HG03159 (cell line): ENCODE measurements at regions not wholly inside any gene's neighbourhood (a gene's known extent, or its start where the extent isn't known, plus 50 kb on each side); places are given as distances from the start of the nearest gene placed in this dataset.

Source experiments
- ATAC-seq: cut with Tn5 transposase; IDR thresholded peaks from one replicate; pipeline ENCODE4 v1.9.1; 2021; ENCODE audit warnings: mild to moderate bottlenecking, moderate library complexity; ENCODE audit not compliant: unreplicated experiment

DNA sequence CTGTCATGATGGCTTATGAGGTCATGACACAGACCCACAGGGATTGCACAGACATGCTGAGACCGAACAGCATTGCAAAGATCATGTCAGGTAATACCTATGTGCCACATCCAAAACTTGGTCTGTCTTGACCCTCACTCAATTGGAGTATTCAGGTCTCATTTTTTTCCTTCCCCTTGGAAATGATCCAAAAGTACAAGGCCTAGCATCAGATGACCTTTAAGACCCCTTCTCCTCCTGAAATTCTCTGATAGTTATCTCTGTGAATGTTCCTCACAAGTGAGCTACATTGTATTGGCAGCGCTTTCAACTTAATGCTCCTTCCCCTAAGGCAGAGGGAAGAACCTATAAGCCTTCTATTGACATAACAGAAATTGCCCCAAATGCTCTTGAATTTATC, 507.4 kb upstream of the JARID2 start:
- no peak for ATAC-seq

DNA sequence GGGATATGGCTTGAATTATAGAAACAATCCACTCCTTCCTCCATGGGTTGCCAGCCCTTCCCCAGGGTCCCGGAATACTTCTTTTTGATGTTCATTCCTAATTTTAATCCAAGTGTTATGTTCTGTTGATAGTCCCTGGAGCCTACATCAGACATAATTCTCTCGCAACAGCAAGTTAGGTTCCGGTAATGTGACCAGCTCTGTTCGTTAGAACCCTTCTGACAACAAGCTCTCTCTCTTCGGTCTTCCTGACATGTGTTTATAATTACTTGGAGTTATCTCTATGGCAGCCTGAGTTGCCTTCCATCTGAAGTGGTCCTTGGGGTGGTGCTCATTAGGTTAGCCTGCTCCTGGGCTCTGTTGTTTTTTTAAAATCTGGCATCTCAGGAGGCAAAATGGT, 506.9 kb upstream of the JARID2 start:
- no peak for ATAC-seq

DNA sequence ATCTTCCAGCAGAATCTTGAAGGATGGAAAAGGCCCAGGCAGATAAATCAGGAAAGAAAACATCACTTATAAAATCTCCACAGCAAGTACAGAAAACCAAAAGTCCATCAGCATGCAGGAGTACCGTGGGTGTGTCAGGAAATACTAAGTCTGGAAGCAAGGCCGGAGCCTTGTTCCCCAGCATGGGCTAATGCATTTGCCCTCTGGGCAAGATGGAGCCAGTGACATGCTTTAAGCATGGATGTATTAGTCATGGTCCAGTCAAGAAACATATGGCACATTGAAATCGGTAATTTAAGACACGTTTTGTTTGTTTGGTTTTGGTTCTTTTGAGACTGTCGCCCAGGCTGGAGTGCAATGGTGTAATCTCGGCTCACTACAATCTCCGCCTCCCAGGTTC, 506.0 kb upstream of the JARID2 start:
- no peak for ATAC-seq

DNA sequence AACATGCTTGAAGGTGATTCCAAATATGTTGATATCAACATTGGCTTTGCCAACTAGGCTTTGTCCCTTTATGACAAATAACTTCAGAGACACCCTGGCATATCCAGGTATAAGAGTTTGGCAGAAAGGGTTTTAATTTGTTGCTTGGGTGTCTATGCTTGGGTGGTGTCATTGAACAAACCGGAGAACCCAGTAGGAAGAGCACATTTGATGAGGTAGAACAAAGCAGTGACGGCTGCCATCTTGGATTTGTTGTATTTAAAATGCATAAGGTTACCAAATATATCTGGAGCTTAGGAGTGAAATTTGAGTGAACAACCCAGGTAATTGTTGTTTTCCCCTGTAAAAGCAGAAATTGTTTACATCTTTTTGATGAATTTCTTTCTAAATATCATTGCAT, 503.7 kb upstream of the JARID2 start:
- no peak for ATAC-seq

DNA sequence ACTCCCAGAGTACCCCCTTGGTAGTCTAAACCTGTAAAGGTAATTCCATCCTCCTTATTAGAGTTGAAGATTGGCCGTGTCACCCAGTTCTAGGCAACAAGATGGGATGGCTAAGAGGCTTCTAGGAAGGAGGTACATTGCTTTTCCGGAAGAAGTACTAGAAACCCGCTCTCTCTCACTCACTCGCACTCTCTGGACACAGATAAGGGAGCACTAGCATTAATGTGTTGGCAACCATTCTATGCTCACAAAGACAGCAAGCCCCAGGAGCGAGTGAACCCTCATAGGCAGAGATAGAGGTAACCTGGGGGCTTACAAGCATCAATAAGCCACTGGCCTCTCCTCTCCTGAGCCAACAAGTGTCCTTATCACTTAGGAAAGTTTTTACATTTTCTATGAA, 503.2 kb upstream of the JARID2 start:
- no peak for ATAC-seq

DNA sequence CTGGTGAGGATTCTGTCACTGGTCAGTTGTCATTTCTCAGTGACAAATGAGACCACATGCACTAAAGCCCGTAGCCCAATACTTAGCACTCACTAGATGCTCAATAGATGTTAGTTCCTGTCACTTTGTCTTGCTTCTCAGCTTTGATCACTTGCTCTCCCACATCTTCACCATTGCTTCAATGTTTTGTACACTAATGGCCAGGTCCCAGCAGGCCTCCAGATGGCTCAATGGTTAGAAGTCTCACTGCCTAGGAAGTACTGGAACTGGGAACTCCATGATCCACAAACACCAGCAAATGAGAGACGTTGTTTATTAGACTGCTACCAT, 502.8 kb upstream of the JARID2 start:
- ATAC-seq: no peak

DNA sequence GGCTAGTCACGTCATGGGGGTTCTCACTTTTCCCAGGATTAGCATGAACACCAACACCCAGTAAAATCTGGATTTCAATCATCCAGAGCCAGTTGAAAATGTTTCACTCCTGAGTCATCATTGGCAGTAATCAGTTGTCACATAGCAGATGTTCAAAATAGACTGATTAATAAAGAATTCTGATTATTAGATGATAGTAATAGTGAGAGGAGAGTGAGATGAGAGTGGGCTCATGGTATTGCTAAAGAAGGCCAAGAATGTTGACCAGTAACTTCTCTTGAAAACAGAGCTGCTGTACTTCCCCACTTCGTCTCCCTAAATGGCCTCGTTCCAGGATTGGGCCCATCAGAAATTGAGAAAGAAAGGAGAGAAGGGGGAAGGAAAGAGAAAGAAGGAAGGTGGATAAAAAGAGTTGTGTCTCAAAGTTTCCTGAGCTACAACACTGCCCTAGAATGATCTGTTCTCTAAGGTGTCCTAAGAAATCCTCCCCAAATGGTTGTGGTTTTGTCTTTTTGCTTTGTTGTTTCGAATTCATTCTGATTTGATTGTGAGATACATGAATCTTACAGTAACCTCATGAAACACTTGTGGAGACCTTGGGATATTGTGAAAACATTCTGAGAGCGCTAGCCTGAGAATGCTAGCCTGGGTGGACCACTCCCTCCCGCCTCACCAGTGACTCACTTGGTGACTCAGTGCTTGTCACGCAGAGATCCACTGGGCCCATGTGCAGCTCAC, 502.2 kb upstream of the JARID2 start:
- no peak for ATAC-seq

DNA sequence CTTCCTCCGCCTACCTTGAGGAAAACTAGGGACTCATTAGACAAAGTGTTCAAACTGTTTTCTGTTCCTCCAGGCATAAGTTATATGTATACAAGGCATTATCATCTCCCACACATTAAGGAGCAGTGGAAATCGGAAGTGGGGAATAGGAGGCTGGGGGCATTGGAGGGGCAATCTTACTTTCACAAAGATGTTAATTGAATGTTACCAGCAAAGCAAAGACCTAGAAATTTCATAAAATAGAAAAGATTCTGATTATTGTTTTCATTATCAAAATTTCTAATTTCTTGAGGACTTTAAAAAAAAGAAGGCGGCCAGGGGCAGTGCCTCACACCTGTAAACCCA, 501.7 kb upstream of the JARID2 start:
- ATAC-seq: no peak

DNA sequence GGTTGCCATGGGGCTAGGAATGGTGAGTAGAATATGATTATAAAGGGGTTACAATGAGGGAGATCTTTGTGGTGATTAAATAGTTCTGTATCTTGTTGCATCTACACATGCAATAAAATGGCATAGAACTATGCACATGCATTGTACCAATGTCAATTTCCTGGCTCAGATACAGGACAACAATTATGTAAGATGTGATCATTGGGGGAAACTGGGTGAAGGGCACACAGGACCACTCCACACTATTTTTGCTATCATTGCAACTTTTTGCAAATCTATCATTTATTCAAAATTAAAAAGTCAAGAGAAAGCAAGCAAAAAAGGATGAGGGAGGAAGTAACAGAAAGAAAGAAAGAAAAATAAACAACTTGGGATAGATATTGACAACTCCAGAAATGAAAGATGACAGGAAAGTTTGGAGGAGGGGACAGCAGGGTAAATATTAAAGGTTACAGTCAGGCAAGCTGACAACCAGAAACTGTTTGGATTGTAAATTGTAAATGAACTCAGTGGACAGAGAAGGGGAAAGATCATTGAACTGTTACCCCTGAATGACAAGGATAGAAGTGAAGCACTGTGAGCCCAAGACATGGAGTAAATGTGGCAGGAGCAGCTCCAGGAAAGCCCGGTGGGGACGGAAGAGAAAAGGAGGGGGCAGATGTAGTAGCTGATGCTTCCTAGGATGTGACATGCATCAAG, 499.6 kb upstream of the JARID2 start:
- ATAC-seq: no peak

DNA sequence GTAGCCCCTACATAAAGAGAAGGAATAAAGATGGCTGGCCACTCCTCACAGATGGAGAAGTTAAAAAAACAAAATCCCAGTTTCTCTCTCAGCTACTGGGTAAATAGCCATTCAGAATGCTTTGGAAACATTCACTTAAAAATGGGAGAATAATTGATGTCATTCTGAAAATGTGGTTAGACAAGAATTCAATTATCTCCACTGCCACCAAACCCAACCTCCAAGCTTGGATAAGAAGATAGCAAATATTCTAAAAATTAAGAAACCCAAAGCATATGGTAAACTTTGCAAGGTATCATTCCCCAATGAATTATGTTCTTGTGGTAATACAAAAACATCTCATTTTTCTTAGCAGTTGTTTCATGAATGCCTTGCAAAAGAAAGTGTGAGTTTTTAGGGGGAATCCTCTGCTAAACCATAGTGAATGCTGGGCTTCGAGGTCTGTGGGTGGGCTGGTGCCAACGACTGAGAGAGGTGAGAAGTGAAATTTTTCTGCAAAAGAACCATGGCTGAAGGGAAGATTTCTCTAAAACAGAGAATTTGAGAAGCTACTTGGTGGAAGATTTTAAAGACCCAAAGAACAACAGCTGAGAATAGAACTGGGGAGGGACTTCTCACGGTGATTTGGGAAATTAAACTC, 497.9 kb upstream of the JARID2 start:
- ATAC-seq: no peak

DNA sequence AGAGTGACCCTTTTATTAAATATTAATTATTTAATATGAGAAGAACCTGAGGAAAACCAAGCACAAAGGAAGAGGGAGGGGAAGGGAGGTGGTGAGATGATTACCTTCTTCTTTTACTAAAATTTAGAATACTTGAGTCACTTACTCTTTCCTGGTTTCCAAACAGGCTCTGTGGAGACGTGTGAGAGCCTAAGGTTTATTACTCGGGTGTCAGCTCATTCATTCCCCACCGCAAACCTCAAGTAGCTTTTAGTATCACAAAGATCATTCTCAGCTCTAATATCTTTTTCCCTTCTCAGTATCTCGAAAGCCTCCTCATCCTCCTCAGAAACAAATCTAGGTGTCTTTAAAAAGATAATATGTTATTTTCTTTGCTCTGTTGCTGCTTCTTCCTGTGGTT, 497.2 kb upstream of the JARID2 start:
- ATAC-seq: no peak

DNA sequence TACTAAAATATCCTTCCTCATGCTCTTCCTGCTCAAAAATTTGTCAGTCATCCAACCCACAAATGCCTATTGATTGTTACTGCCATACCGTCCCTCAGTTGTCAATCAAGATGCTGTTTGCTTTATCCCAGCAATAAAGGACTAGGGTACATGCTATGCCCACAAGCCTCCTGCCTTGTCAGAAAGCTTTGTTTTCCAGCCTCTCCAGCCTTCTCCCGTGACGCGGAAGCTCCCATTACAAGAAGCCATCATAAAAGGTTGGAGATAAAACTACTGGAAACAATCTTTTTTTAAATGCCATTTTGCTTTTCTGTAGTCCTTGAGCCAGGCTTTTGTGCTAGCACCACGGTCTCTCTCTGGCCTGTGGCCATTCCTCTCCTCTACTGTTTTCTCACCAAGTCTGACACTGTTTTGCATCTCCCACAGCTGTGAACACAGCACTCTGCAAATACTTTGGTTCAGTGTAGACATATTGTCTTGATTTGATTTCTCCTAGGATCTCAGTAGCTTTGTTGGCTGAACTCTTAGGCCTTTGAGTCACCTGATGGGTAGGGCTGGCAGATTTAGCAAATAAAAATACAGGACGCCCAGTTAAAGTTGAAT, 495.7 kb upstream of the JARID2 start:
- ATAC-seq: no peak

DNA sequence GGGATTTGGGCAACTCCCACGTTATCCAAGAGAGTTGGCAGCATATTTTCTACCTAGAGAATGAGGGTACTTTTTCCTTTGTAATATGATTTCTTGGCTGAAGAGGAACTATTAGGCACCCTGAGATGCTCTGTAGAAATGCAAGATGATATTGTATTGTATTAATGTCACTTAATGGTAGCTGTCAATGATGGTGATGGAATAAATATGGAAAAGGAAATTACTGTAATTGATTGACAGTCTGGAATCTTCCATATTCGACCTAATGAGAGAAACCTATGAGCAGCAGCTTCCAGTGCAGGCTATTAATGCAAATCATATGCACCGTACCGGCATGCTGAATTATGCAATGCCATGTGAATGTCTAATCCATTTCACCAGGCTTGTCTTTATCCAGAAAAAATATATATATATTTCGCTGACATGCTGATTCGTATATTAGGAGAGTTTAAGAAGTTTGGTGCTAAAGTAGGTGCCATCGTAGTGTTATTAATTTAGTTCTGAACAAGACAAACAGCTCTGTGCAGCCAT, 494.2 kb upstream of the JARID2 start:
- ATAC-seq: no peak

DNA sequence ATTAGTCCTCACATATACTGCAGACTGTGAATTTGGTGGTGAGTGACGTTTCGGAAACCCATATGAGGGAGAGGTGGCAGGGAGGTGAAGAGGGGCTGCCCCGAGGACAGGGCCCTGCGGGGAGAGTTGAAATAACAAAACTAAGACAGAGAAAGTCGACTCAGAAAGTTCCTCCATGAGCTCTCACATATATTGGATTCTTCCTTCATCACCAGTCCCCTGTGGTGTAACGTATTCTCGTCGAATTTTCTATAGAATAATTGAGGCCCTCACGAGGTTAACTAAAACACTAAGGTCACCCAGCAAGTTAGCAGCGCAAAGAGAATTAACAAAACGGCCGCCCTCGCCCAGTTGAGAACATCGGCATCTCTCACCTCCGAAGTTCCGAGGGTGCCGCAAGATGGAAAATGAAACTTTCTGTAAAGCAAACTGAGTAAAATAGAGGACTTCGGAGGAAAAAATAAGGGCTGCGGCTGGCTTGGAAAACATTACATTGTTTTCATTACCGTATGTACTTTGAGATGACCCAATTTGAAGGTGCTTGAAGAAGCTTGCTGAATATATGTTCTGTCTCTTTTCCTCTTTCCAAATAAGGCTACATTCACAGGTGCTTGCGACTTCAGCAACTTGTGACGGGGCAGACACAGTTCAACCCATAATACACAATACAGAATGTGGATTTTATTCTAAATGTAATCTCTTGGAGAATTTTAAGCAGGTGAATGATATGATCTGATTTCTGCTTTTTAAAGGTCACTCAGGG, 490.9 kb upstream of the JARID2 start:
- no peak for ATAC-seq

DNA sequence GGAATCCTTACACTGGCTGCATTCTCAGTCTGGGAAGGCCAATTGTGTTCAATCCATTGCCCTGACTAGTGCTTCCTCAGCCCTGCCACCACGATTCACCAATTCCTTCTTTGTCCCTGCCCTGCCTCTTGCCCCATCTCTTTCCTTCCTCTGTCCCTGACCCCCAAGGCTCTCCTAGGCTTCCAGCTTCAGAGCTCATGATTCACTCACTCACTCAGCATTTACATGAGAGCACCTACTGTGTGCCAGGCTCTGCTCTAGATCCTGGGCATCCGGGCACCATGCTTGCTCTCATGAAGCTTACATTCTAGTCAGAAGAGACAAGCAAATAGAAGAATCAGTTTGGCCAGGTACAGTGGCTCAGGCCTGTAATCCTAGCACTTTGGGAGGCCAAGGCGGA, 489.5 kb upstream of the JARID2 start:
- no peak for ATAC-seq

DNA sequence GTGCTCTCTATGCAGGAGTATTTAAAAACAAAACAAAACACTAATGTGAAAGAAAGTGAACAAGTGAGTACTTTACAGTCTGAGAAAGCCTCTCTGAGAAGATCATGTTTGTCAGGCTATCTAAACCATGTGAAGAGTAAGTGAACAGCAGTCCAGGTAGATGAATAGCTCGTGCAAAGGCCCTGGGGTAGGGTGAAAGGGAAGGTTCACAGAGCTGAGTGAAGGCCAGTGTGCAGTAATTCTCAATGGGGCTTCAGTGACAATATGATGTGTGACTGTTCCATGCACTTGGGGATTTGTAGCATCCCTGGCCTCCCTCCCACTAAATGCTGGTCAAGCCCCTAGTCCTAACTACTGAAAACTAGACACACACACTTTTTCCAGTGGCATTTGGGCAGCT, 488.9 kb upstream of the JARID2 start:
- no peak for ATAC-seq

DNA sequence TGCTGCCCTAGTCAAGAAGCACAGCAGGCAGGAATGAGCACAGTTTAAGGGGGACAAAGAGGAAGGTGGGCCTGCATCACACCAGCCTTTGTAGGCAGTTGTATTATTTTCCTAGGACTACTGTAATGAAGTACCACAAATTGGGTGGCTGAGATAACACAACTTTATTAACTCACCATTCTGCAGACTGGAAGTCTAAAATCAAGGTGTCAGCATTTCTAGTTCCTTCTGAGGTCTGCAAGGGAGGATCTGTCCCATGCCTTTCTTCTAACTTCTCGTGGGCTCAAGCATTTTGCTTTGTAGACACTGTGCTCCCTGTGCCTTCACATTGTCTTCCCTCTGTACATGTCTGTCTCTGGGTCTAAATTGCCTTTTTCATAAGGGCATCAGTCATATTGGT, 488.5 kb upstream of the JARID2 start:
- ATAC-seq: no peak

DNA sequence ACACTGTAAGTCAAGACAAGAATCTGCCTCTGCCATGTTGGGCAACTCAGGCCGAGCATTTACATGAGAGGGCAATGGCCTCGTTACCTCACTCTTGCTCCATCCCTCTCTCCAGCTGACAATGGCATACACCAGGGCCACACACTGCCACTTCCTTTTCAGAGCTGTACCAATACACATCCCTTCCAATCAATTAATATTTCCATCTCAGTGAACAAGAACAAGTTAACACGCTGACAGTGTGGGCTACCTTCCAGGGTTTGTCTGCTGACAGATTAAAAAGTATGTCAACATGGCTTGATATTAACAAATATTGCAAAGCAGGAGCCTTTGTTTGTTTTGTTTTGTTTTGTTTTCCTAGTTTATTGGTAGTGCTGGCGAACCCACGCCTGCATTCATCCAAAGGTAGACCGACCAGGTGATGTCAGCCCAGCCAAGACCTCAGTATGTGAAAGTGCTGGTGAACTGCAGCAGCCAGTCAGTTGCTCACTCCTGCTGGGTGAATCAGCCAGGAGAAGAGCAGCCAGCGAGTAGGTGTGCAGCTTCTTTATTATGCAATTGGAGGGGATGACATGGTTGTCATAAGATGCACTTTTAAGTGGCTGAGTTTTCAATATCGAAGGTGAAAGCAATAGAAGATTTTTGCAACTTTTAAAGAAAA, 487.3 kb upstream of the JARID2 start:
- no peak for ATAC-seq

DNA sequence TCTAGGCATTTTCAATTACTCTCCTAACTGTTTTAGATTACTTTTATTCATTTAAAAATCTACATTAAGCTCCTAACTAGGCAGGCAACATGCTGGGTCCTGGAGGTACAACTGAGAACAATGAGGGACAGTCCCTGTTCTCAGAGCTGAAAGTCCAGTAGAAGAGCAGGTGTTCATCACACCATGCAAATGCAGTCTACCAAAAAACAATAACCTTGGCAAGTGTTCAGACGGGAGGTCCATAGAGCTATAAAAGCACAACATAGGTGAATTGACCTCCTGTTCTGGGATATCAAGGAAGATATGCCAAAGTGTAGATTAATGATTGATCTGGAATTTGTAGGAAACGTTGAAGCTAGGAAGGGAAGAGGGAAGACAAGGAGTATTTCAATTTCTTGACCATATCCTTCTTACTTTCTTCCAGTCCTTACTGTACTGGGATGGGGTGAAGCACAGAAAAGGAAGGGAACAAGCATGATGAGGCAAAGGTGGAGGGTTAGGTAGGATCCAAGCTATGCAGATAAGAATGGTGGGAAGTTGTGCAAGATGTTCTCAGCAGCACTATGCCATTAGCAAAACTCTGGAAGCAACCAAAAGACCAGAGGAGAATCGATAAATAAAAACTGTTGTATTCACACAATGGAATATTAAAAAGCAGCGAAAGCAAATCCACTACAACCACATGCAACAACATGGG, 485.7 kb upstream of the JARID2 start:
- no peak for ATAC-seq

DNA sequence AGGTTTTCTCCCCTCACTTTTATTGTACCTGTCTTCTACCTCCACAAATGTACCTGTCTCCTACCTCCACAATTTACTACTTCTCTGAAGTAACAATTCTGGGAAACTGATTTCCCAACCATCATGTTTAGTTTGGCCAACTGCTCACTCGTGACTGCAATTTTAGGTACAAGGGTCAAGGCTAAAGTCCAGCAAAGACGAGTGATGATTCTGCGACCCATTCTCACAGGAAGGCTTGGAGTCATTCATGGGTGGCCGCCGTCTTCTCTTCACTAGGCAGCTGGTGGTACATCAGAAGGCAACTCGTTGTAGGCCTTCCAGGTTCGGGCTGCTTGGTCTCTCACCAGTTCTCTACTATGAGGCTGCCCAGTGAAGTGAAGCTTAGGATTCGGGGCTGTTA, 483.8 kb upstream of the JARID2 start:
- no peak for ATAC-seq
